Upper lobe of right lung (tissue), 1 donor: ENCODE measurements at regions not wholly inside any gene's neighbourhood (a gene's known extent, or its start where the extent isn't known, plus 50 kb on each side); places are given as distances from the start of the nearest gene placed in this dataset.

Experiments used
- ATAC-seq: fragments of 200-7000 bp; cut with Tn5 transposase; one replicate; pipeline ENCODE4 v1.9.1; 2020; ENCODE audit warnings: mild to moderate bottlenecking, moderate library complexity
- DNase-seq: peaks from one replicate; pipeline ENCODE4 v3.0.0-alpha.2; 2020
- H3K27ac ChIP-seq: fragments of 200-600 bp; one replicate; pipeline ENCODE4 v1.8.0; 2022
- H3K27me3 ChIP-seq: fragments of 200-600 bp; one replicate; pipeline ENCODE4 v1.8.0; 2022; ENCODE audit warnings: mild to moderate bottlenecking
- H3K36me3 ChIP-seq: fragments of 200-600 bp; one replicate; pipeline ENCODE4 v1.8.0; 2022
- H3K4me1 ChIP-seq: fragments of 200-600 bp; one replicate; pipeline ENCODE4 v1.8.0; 2022
- H3K4me3 ChIP-seq: fragments of 200-600 bp; one replicate; pipeline ENCODE4 v1.8.0; 2022; ENCODE audit warnings: mild to moderate bottlenecking
- H3K9me3 ChIP-seq: fragments of 200-600 bp; one replicate; pipeline ENCODE4 v1.8.0; 2022
- CTCF ChIP-seq: fragments of 200-600 bp; IDR thresholded peaks from one replicate; pipeline ENCODE4 v1.8.0; 2022; ENCODE audit warnings: antibody characterized with exemption
- intact Hi-C: fragments of 100-400 bp; cut with DNase I; formaldehyde crosslinking; loops from one replicate; pipeline ENCODE4 v1.11.0; 2022
- donor health status: DM: no; HTN: yes; CAD: no; lungs with severe emphysema.

- no peaks in the 10 kb centered on the region for H3K27me3 ChIP-seq
- ATAC-seq (peak; percentile 79), DNase-seq (peak; percentile 90)
- no peaks in the 10 kb centered on the region for H3K36me3 ChIP-seq
- peak overlapping the region; percentile 40 for H3K4me3 ChIP-seq
- H3K9me3 ChIP-seq: no peaks in the 10 kb centered on the region
- peak overlapping the region; percentile 79 for H3K27ac ChIP-seq
- H3K4me1 ChIP-seq: peaks cover 23% of the 10 kb centered on the region
- TF ChIP-seq CTCF: no peak
- intact Hi-C loops: no loop called here
Measured at GRCh38 chr13:80131204-80131603, 209.7 kb downstream of the SPRY2 start.

GRCh38 chr13:80126389-80127068 lies 214.4 kb downstream of the SPRY2 start:
- intact Hi-C loops: no loop called here
- no peak for TF ChIP-seq CTCF

GRCh38 chr13:80123945-80124344 lies 217.0 kb downstream of the SPRY2 start:
- H3K9me3 ChIP-seq: no peaks in the 10 kb centered on the region
- no peak for DNase-seq
- TF ChIP-seq CTCF: no peak
- no peak overlapping the region for H3K27ac ChIP-seq
- ATAC-seq: no peak
- intact Hi-C loops: no loop called here
- H3K4me3 ChIP-seq: no peak overlapping the region
- no peaks in the 10 kb centered on the region for H3K36me3 ChIP-seq
- no peaks in the 10 kb centered on the region for H3K27me3 ChIP-seq
- H3K4me1 ChIP-seq: no peaks in the 10 kb centered on the region

More at GRCh38 chr13:80126389-80127068, 214.4 kb downstream of the SPRY2 start:
- no peak overlapping the region for H3K4me3 ChIP-seq
- DNase-seq (no peak), ATAC-seq (no peak)
- H3K9me3 ChIP-seq: no peaks in the 10 kb centered on the region
- no peak overlapping the region for H3K27ac ChIP-seq
- H3K27me3 ChIP-seq: no peaks in the 10 kb centered on the region
- peaks cover 3% of the 10 kb centered on the region for H3K4me1 ChIP-seq
- no peaks in the 10 kb centered on the region for H3K36me3 ChIP-seq

GRCh38 chr13:80121038-80121437 lies 219.9 kb downstream of the SPRY2 start:
- DNase-seq (no peak), ATAC-seq (no peak)
- Histone ChIP-seq H3K4me1 (no peaks in the 10 kb centered on the region), H3K9me3 (no peaks in the 10 kb centered on the region), H3K4me3 (no peak overlapping the region), H3K27ac (no peak overlapping the region), H3K36me3 (no peaks in the 10 kb centered on the region), H3K27me3 (no peaks in the 10 kb centered on the region)
- no peak for TF ChIP-seq CTCF
- intact Hi-C loops: no loop called here

- Histone ChIP-seq H3K27me3 (no peaks in the 10 kb centered on the region), H3K4me1 (no peaks in the 10 kb centered on the region), H3K9me3 (no peaks in the 10 kb centered on the region), H3K36me3 (no peaks in the 10 kb centered on the region), H3K4me3 (no peak overlapping the region), H3K27ac (no peak overlapping the region)
- ATAC-seq (no peak), DNase-seq (no peak)
- intact Hi-C loops: no loop called here
- no peak for TF ChIP-seq CTCF
Measured at GRCh38 chr13:80118506-80118905, 222.4 kb downstream of the SPRY2 start.

GRCh38 chr13:80118099-80118498 lies 222.8 kb downstream of the SPRY2 start:
- H3K9me3 ChIP-seq: no peaks in the 10 kb centered on the region
- DNase-seq: no peak
- no peak for TF ChIP-seq CTCF
- no peak overlapping the region for H3K4me3 ChIP-seq
- H3K27me3 ChIP-seq: no peaks in the 10 kb centered on the region
- no peaks in the 10 kb centered on the region for H3K4me1 ChIP-seq
- no peak overlapping the region for H3K27ac ChIP-seq
- ATAC-seq: no peak
- intact Hi-C loops: no loop called here
- H3K36me3 ChIP-seq: no peaks in the 10 kb centered on the region
